Loucy (cell line): ENCODE measurements at regions not wholly inside any gene's neighbourhood (a gene's known extent, or its start where the extent isn't known, plus 50 kb on each side); places are given as distances from the start of the nearest gene placed in this dataset.

Experiments
- CTCF ChIP-seq: fragments of 200-600 bp; sonication (generic); conservative IDR thresholded peaks from 2 replicates; pipeline ENCODE4 v1.5.1; 2014; ENCODE audit warnings: mild to moderate bottlenecking, antibody characterized with exemption, low read length
- EZH2phosphoT487 ChIP-seq: fragments of 200-600 bp; IDR thresholded peaks from 2 replicates; pipeline ENCODE4 v1.6.1; 2018; ENCODE audit warnings: antibody characterized with exemption, mild to moderate bottlenecking, moderate library complexity, borderline replicate concordance

GRCh38 chr10:131732631-131733127 is 168.1 kb upstream of the PPP2R2D start:
- TF ChIP-seq CTCF (no peak), EZH2phosphoT487 (no peak)
